ENCODE measurements at regions not wholly inside any gene's neighbourhood (a gene's known extent, or its start where the extent isn't known, plus 50 kb on each side); places are given as distances from the start of the nearest gene placed in this dataset.

- POLR2A ChIA-PET (ENCODE audit: partially characterized antibody), result no interaction called here
- TF ChIP-seq HDAC6 (IDR thresholded peaks at IDR 0.05; ENCODE audit: low read depth, low read length) (no peak), CTCF (IDR thresholded peaks at IDR 0.05; ENCODE audit: control extremely low read depth in 1 of 3, insufficient read depth in 1 of 3, low read depth in 1 of 3, low read length in 3 of 3) (no peak), KDM5A (IDR thresholded peaks at IDR 0.05; ENCODE audit: low read length) (no peak), CHD2 (IDR thresholded peaks at IDR 0.05; ENCODE audit: low read length) (no peak), MAX (IDR thresholded peaks at IDR 0.05) (no peak), SP4 (IDR thresholded peaks at IDR 0.05; ENCODE audit: low read length) (no peak), TAF1 (IDR thresholded peaks at IDR 0.05; ENCODE audit: low read depth, low read length) (no peak), PHF8 (conservative IDR thresholded peaks at IDR 0.05; ENCODE audit: low read depth, low read length) (no peak), TEAD4 (IDR thresholded peaks at IDR 0.05; ENCODE audit: low read depth, low read length) (no peak), SAP30 (IDR thresholded peaks at IDR 0.05; ENCODE audit: insufficient read depth, insufficient replicate concordance, low read length) (no peak)
These were observed 1154.3 kb downstream of the EPHA3 start for GRCh38 chr3:90261481-90262433.

More at GRCh38 chr3:90261481-90262433, 1154.3 kb downstream of the EPHA3 start:
- Histone ChIP-seq H2BK12ac (ENCODE audit: low read depth, low read length) (no peak overlapping the region), H3K56ac (replicated peaks; ENCODE audit: insufficient read length, low read depth, low read length) (no peak overlapping the region), H3K9me3 (ENCODE audit: insufficient read depth in 2 of 2, low read depth in 1 of 2, low read length in 1 of 2) (peaks cover 0 to 11% of the 10 kb centered on the region in 2 experiments; a peak in 1 of 4 replicates), H4K20me1 (replicated peaks in 1 of 2; ENCODE audit: control insufficient read depth in 1 of 2, insufficient read depth in 2 of 2, low read length in 2 of 2) (no peaks in the 10 kb centered on the region), H4K8ac (ENCODE audit: extremely low read depth, insufficient read depth, low read length) (no peak overlapping the region), H3K23me2 (ENCODE audit: low read depth, low read length) (no peaks in the 10 kb centered on the region; the same call in 1 of the 2 replicates), H3K23ac (ENCODE audit: insufficient read length) (no peak overlapping the region), H2AFZ (ENCODE audit: low read length) (no peak overlapping the region), H2BK120ac (replicated peaks; ENCODE audit: low read depth, low read length) (no peak overlapping the region), H2AK5ac (ENCODE audit: low read depth, low read length) (no peak overlapping the region), H3K18ac (ENCODE audit: extremely low read depth, low read length) (no peak overlapping the region), H3K4me3 (ENCODE audit: extremely low read depth in 1 of 4, insufficient read depth in 2 of 4, low read depth in 3 of 4, low read length in 4 of 4) (no peak overlapping the region), H3K4me1 (replicated peaks in 1 of 4; ENCODE audit: control insufficient read depth in 3 of 4, insufficient read depth in 4 of 4, low read length in 3 of 4) (no peaks in the 10 kb centered on the region), H3K27ac (ENCODE audit: low read depth, low read length) (no peak overlapping the region), H3K4me2 (ENCODE audit: insufficient read depth in 1 of 2, low read depth in 2 of 2, low read length in 2 of 2) (no peak overlapping the region), H2BK5ac (ENCODE audit: low read depth, low read length) (no peak overlapping the region), H3K9ac (replicated peaks in 1 of 4; ENCODE audit: extremely low read depth in 1 of 4, low read depth in 3 of 4, low read length in 3 of 4) (no peak overlapping the region), H3K14ac (ENCODE audit: insufficient read length) (no peak overlapping the region), H3K4ac (replicated peaks; ENCODE audit: insufficient read length, low read depth, low read length) (no peak overlapping the region), H2BK20ac (ENCODE audit: low read length) (no peak overlapping the region), H3K36me3 (ENCODE audit: control insufficient read depth in 2 of 4, insufficient read depth in 4 of 4, low read length in 3 of 4) (no peaks in the 10 kb centered on the region), H3K79me2 (ENCODE audit: control insufficient read depth in 1 of 2, insufficient read depth in 2 of 2, low read length in 2 of 2) (no peaks in the 10 kb centered on the region), H3K27me3 (replicated peaks in 1 of 4; ENCODE audit: control insufficient read depth in 3 of 4, extremely low read depth in 1 of 4, insufficient read depth in 3 of 4, low read length in 3 of 4) (no peaks in the 10 kb centered on the region), H3K79me1 (ENCODE audit: low read depth, low read length) (no peaks in the 10 kb centered on the region), H2BK15ac (ENCODE audit: low read length) (no peak overlapping the region), H4K91ac (replicated peaks; ENCODE audit: insufficient read length, low read length) (no peak overlapping the region), H4K5ac (ENCODE audit: insufficient read length, low read depth, low read length) (no peak overlapping the region)
- FAIRE-seq (no peak), DNase-seq (ENCODE audit: low read depth in 1 of 2, low spot score in 2 of 2) (no peak)
- CTCF ChIA-PET (ENCODE audit: partially characterized antibody), result no interaction called here
- WGBS, 2 experiments (ENCODE audit: extremely low coverage in 1 of 2, insufficient coverage in 1 of 2, insufficient read length in 1 of 2, insufficient replicate concordance in 2 of 2, low coverage in 1 of 2, low lambda C conversion rate in 2 of 2, missing lambda C conversion rate in 1 of 2), result 91% methylated on average over 6 of the region's 6 CpGs; no CpG with 5 or more reads in 1 of the 2 experiments

Measured in H1 (cell line).